ENCODE measurements at regions not wholly inside any gene's neighbourhood (a gene's known extent, or its start where the extent isn't known, plus 50 kb on each side); places are given as distances from the start of the nearest gene placed in this dataset.

- TF ChIP-seq EZH2phosphoT487 (conservative IDR thresholded peaks at IDR 0.05; ENCODE audit: low read length) = no peak
- TF ChIP-seq, protein P1, sequence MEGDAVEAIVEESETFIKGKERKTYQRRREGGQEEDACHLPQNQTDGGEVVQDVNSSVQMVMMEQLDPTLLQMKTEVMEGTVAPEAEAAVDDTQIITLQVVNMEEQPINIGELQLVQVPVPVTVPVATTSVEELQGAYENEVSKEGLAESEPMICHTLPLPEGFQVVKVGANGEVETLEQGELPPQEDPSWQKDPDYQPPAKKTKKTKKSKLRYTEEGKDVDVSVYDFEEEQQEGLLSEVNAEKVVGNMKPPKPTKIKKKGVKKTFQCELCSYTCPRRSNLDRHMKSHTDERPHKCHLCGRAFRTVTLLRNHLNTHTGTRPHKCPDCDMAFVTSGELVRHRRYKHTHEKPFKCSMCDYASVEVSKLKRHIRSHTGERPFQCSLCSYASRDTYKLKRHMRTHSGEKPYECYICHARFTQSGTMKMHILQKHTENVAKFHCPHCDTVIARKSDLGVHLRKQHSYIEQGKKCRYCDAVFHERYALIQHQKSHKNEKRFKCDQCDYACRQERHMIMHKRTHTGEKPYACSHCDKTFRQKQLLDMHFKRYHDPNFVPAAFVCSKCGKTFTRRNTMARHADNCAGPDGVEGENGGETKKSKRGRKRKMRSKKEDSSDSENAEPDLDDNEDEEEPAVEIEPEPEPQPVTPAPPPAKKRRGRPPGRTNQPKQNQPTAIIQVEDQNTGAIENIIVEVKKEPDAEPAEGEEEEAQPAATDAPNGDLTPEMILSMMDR (IDR thresholded peaks at IDR 0.05; ENCODE audit: insufficient read depth, low read length, poor library complexity, severe bottlenecking) = no peak
Measured at GRCh38 chrX:40172401-40173142, 74.8 kb upstream of the BCOR start.

Data from SU-DHL-6 (cell line).